HG02588 (cell line): ENCODE measurements at regions not wholly inside any gene's neighbourhood (a gene's known extent, or its start where the extent isn't known, plus 50 kb on each side); places are given as distances from the start of the nearest gene placed in this dataset.

Experiments
- ATAC-seq: cut with Tn5 transposase; IDR thresholded peaks from one replicate; pipeline ENCODE4 v1.9.1; 2021; ENCODE audit warnings: mild to moderate bottlenecking, moderate library complexity; ENCODE audit not compliant: unreplicated experiment

GRCh38 chr7:127446842-127447241 is 54.3 kb upstream of the ZNF800 start:
- no peak for ATAC-seq
